ACC112 (cell line): ENCODE measurements at regions not wholly inside any gene's neighbourhood (a gene's known extent, or its start where the extent isn't known, plus 50 kb on each side); places are given as distances from the start of the nearest gene placed in this dataset.
"Not testable (repeated sequence)": the region's sequence is repeated elsewhere in the genome, so short reads cannot be mapped to it uniquely, and the experiment has no call there.

Source experiments
- H2AFZ ChIP-seq: fragments of 200-600 bp; sonication (generic); one replicate; pipeline ENCODE4 v1.6.0; 2017; ENCODE audit warnings: antibody characterized with exemption, low read length; ENCODE audit not compliant: unreplicated experiment
- H3K27ac ChIP-seq: fragments of 200-600 bp; sonication (generic); 2 replicates; pipeline ENCODE4 v1.5.1; 2014; ENCODE audit warnings: low read depth, mild to moderate bottlenecking, antibody characterized with exemption, low read length, moderate library complexity
- H3K27me3 ChIP-seq: fragments of 200-600 bp; sonication (generic); 2 replicates; pipeline ENCODE4 v1.6.1; 2014; ENCODE audit warnings: mild to moderate bottlenecking, antibody characterized with exemption, low read length, moderate library complexity, mixed read lengths; ENCODE audit not compliant: insufficient read depth
- H3K36me3 ChIP-seq: fragments of 200-600 bp; sonication (generic); 2 replicates; pipeline ENCODE4 v1.6.1; 2016; ENCODE audit warnings: mild to moderate bottlenecking, antibody characterized with exemption, low read length, moderate library complexity, mixed read lengths; ENCODE audit not compliant: insufficient read depth
- H3K4me1 ChIP-seq: fragments of 200-600 bp; sonication (generic); one replicate; pipeline ENCODE4 v1.6.1; 2016; ENCODE audit warnings: low read length, mixed read lengths; ENCODE audit not compliant: insufficient read depth, unreplicated experiment, control insufficient read depth
- H3K4me3 ChIP-seq: fragments of 200-600 bp; sonication (generic); 2 replicates; pipeline ENCODE4 v1.5.1; 2014; ENCODE audit warnings: mild to moderate bottlenecking, low read depth, low read length
- H3K79me2 ChIP-seq: fragments of 200-600 bp; sonication (generic); one replicate; pipeline ENCODE4 v1.6.0; 2016; ENCODE audit warnings: low read length; ENCODE audit not compliant: control insufficient read depth, unreplicated experiment, insufficient read depth

DNA sequence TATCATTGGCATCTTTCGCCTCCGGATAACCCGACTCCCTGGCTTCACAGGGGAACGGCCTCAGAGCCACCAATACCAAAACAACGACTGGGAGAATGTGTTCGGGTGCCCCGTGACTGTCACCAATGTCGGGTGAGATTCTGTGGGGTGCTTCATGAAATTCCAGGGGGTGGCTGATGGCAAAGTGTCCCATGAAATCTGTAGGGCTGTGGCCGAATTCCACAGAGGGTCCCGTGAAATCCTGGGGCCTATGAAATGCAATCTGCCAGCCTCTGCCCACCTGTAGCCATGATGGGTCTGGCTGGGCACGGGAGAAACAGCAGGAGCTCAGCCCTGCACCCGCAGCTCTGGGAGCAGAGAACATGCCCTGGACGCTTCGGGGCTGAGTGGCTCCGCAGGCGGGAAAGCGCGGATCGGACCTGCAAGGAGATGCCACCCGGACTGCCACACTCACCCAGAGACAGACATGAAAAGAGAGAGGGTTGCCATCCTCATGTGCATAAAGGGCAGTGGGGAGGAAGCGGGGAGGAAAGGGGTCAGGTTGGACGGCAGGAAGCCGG, 192.4 kb downstream of the OLFM1 start:
- no peak overlapping the region for H2AFZ ChIP-seq
- H3K4me1 ChIP-seq: no peaks in the 10 kb centered on the region
- no peak overlapping the region for H3K4me3 ChIP-seq
- peaks cover 83% of the 10 kb centered on the region for H3K27me3 ChIP-seq
- no peaks in the 10 kb centered on the region for H3K79me2 ChIP-seq
- no peak overlapping the region for H3K27ac ChIP-seq
- no peaks in the 10 kb centered on the region for H3K36me3 ChIP-seq

- H3K4me3 ChIP-seq: no peak overlapping the region
Measured at GRCh38 chr9:135280666-135281065, 193.2 kb downstream of the OLFM1 start.

DNA sequence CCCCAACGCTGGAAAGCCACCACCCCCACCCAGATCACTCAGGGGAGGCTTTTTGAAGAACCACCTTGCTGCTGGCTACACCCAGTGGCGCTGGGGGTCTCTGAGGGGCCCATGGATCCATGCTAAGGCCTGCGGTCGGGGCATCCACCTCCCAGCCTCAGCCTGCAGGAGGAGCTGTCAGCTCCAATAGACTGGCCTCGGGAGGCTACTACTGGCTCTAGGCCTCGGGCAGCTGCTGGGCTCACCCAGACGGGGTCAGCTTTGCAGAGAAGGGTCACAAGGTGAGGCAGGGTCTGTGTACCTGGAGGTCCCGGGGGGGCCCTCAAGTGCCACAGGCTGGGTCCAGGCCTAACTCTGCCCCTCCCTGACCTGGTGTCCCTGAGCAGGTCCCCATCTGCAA, 193.7 kb downstream of the OLFM1 start:
- no peaks in the 10 kb centered on the region for H3K36me3 ChIP-seq
- H3K27me3 ChIP-seq: peaks cover 71% of the 10 kb centered on the region
- no peak overlapping the region for H2AFZ ChIP-seq
- H3K4me3 ChIP-seq: no peak overlapping the region
- no peak overlapping the region for H3K27ac ChIP-seq
- no peaks in the 10 kb centered on the region for H3K79me2 ChIP-seq
- H3K4me1 ChIP-seq: no peaks in the 10 kb centered on the region

More at GRCh38 chr9:135280666-135281065, 193.2 kb downstream of the OLFM1 start:
- H3K27me3 ChIP-seq: peaks cover 76% of the 10 kb centered on the region
- no peaks in the 10 kb centered on the region for H3K4me1 ChIP-seq
- H3K36me3 ChIP-seq: no peaks in the 10 kb centered on the region
- H3K79me2 ChIP-seq: no peaks in the 10 kb centered on the region
- no peak overlapping the region for H2AFZ ChIP-seq
- H3K27ac ChIP-seq: no peak overlapping the region

- Histone ChIP-seq H3K36me3 (no peaks in the 10 kb centered on the region), H3K27me3 (peaks cover 63% of the 10 kb centered on the region), H3K27ac (no peak overlapping the region), H3K79me2 (no peaks in the 10 kb centered on the region), H3K4me3 (no peak overlapping the region), H3K4me1 (no peaks in the 10 kb centered on the region), H2AFZ (no peak overlapping the region)
Measured at GRCh38 chr9:135281791-135282737, 194.6 kb downstream of the OLFM1 start.

- H3K79me2 ChIP-seq: no peaks in the 10 kb centered on the region
- H3K36me3 ChIP-seq: no peaks in the 10 kb centered on the region
- H3K27me3 ChIP-seq: peaks cover 56% of the 10 kb centered on the region
- H3K4me1 ChIP-seq: no peaks in the 10 kb centered on the region
- no peak overlapping the region for H3K27ac ChIP-seq
- H3K4me3 ChIP-seq: no peak overlapping the region
- H2AFZ ChIP-seq: no peak overlapping the region
Measured at GRCh38 chr9:135282808-135283207, 195.3 kb downstream of the OLFM1 start.

DNA sequence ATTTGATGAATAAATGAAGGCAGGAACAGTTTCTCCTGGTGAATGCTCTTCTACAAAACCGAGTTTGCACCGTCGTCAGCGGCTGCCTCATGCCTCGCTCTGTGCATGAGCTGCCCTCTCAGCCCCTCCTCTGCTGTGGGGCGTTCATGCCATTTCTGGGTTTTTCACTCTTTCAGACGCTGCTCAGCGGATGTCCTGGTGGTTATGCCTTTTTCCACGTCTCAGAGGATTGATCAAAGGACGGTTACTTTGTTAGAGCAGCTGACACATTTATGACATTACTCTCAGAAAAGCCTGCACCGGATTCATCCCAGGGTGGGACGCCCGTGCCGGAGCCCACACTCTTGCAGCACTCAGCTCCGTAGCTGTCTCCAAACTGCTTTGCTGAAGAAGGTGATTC, 195.9 kb upstream of the PPP1R26 start:
- Histone ChIP-seq H3K27ac (no peak overlapping the region), H3K4me1 (no peaks in the 10 kb centered on the region), H3K4me3 (no peak overlapping the region), H3K36me3 (no peaks in the 10 kb centered on the region), H3K79me2 (no peaks in the 10 kb centered on the region), H3K27me3 (peaks cover 52% of the 10 kb centered on the region), H2AFZ (no peak overlapping the region)

GRCh38 chr9:135284386-135285134, 195.0 kb upstream of the PPP1R26 start:
- H2AFZ ChIP-seq: no peak overlapping the region
- no peaks in the 10 kb centered on the region for H3K79me2 ChIP-seq
- H3K27ac ChIP-seq: no peak overlapping the region
- H3K27me3 ChIP-seq: peaks cover 57% of the 10 kb centered on the region
- no peaks in the 10 kb centered on the region for H3K36me3 ChIP-seq
- H3K4me1 ChIP-seq: no peaks in the 10 kb centered on the region
- no peak overlapping the region for H3K4me3 ChIP-seq

DNA sequence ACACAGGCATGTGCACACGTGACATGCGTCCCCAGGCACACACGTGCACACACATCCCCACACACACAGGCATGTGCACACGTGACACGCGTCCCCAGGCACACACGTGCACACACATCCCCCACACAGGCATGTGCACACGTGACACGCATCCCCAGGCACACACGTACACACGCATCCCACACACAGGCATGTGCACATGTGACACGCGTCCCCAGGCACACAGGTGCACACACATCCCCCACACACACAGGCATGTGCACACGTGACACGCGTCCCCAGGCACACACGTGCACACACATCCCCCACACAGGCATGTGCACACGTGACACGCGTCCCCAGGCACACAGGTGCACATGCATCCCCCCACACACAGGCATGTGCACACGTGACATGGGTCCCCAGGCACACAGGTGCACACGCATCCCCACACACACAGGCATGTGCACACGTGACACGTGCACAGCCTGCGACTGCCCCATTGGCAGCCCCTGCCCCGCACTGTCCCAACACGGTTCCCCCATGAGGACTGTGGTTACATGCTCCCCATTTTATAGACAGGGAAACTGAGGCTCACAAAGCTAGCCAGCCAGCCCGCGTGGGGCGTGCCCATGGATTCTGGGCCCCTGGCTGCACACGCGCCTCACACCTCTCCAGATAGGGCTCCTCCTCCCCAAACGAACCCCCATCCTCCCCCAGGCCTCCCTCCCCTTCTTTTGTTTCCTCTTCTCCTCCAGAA, 193.2 kb upstream of the PPP1R26 start:
- H3K4me1 ChIP-seq, H2AFZ ChIP-seq, H3K27ac ChIP-seq, H3K79me2 ChIP-seq, H3K36me3 ChIP-seq, H3K4me3 ChIP-seq: not testable (repeated sequence)
- H3K27me3 ChIP-seq: peaks cover 60% of the 10 kb centered on the region

DNA sequence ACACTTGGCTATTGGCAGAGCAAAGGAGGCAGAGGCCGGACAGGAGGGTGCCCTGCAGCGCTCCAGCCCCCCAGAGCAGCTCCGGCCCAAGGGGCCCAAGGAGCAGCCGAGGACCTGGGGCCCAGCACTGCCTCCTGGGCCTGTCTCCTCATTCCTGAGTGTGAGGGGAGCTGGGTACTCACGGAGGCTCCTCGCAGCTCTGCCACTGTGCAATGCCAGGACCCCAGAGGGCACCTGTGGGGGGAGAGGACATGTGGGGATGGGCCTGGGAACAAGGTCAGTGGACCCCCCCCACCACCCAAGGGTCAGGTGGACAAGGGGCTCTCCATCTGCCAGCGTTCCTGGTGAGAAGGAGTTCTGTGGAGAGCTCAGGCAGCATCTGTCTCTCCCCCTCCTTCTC, 192.6 kb upstream of the PPP1R26 start:
- Histone ChIP-seq H2AFZ (no peak overlapping the region), H3K4me1 (no peaks in the 10 kb centered on the region), H3K27me3 (peaks cover 58% of the 10 kb centered on the region), H3K4me3 (no peak overlapping the region), H3K27ac (no peak overlapping the region), H3K79me2 (no peaks in the 10 kb centered on the region), H3K36me3 (no peaks in the 10 kb centered on the region)

GRCh38 chr9:135287627-135288026, 192.0 kb upstream of the PPP1R26 start:
- H3K4me1 ChIP-seq: no peaks in the 10 kb centered on the region
- no peak overlapping the region for H3K27ac ChIP-seq
- peaks cover 52% of the 10 kb centered on the region for H3K27me3 ChIP-seq
- no peaks in the 10 kb centered on the region for H3K79me2 ChIP-seq
- no peak overlapping the region for H2AFZ ChIP-seq
- no peak overlapping the region for H3K4me3 ChIP-seq
- H3K36me3 ChIP-seq: no peaks in the 10 kb centered on the region
